ENCODE measurements at regions not wholly inside any gene's neighbourhood (a gene's known extent, or its start where the extent isn't known, plus 50 kb on each side); places are given as distances from the start of the nearest gene placed in this dataset.
A peak's percentile ranks its signal among the peaks of the same experiment; 100 is the strongest.

DNA sequence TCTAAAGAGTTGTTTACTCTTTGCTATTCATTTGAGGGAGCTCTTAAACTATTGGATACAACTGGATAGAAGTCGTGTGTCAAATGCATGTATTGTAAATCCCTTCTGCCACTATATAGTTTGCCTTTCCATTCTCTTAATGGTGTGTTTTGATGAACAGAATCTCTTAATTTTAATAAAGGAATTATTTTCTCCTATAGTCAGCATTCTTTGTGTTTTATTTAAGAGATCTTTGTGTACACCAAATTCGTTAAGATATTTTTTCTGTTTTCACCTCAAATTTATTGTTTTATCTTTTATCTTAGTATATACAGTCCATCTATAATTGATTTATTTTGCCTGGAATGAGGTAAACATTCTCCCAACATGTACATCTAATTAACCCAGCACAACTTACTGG lies 551.5 kb upstream of the AGTR1 start:
- TF ChIP-seq FOXM1 (IDR thresholded peaks at IDR 0.05; ENCODE audit: borderline replicate concordance, low read depth) (no peak), CEBPB (IDR thresholded peaks at IDR 0.05) (no peak), TEAD4 (IDR thresholded peaks at IDR 0.05) (no peak), YY1 (IDR thresholded peaks at IDR 0.05; ENCODE audit: low read depth) (no peak), TCF12 (IDR thresholded peaks at IDR 0.05; ENCODE audit: low read depth) (no peak), RAD21 (IDR thresholded peaks at IDR 0.05; ENCODE audit: low read depth) (no peak), CREB1 (IDR thresholded peaks at IDR 0.05; ENCODE audit: low read depth) (no peak), EP300 (IDR thresholded peaks at IDR 0.05; ENCODE audit: borderline replicate concordance) (no peak), NFIC (IDR thresholded peaks at IDR 0.05) (no peak), TAF1 (IDR thresholded peaks at IDR 0.05; ENCODE audit: low read depth) (no peak), REST (IDR thresholded peaks at IDR 0.05; ENCODE audit: low read depth) (no peak), ZBTB7A (IDR thresholded peaks at IDR 0.05; ENCODE audit: low read depth) (no peak), EGR1 (IDR thresholded peaks at IDR 0.05) (no peak)
- TF ChIP-seq, protein P1, sequence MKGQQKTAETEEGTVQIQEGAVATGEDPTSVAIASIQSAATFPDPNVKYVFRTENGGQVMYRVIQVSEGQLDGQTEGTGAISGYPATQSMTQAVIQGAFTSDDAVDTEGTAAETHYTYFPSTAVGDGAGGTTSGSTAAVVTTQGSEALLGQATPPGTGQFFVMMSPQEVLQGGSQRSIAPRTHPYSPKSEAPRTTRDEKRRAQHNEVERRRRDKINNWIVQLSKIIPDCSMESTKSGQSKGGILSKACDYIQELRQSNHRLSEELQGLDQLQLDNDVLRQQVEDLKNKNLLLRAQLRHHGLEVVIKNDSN (IDR thresholded peaks at IDR 0.05) = no peak
- TF ChIP-seq, protein P2, sequence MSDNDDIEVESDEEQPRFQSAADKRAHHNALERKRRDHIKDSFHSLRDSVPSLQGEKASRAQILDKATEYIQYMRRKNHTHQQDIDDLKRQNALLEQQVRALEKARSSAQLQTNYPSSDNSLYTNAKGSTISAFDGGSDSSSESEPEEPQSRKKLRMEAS (IDR thresholded peaks at IDR 0.05) = no peak

DNA sequence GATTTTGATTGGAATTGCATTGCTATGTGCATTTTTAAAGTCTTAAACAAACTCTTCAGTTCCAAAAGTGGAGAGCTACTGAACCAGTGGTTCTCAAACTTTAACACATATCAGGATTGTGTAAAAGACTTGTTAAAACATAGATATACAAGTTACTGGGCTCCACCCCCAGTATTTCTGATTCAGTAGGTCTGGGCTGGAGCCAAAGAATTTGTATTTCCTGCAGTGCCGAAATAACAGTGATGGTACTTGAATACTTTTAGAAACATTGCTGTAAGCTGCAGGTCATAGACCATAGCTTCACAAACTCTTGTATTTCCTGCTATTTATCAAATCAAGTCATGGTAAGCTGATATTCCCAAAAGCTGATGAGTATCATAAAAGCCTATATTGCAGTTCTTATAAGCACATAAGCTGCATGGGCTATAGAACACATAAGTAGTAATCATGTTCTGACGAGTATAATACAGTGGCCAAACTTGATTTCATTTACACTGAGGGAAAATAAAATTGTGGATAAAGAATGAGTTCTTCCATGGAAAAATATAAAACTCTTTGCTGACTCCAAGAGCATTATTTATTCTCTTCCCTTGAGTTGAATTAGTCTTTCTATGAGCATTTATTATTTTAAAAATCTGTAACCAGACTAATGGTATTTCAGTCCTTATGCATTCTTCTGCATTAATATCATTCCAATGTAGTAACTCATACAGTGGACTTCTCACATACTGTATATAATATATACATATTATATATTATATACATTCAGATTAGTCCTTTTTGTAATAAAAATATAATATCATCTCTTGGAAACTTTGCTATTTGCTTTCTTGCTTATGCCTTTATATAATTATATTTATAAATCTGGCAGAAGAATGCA lies 550.5 kb upstream of the AGTR1 start:
- 0 out of 2 replicates have a peak, but pooled peaks have one; percentile 26 for TF ChIP-seq TEAD4 (IDR thresholded peaks at IDR 0.05)
- peak; percentile 45; the same call in 1 of the 2 replicates for TF ChIP-seq NFIC (IDR thresholded peaks at IDR 0.05)
- no peak for TF ChIP-seq CEBPB (IDR thresholded peaks at IDR 0.05)

- TF ChIP-seq CREB1 (IDR thresholded peaks at IDR 0.05; ENCODE audit: low read depth) (no peak), CEBPB (IDR thresholded peaks at IDR 0.05) (peak; percentile 41; the same call in 1 of the 2 replicates)
These were observed 549.8 kb upstream of the AGTR1 start for GRCh38 chr3:148147903-148148302.

GRCh38 chr3:148149556-148149955 lies 548.1 kb upstream of the AGTR1 start:
- TF ChIP-seq FOXM1 (IDR thresholded peaks at IDR 0.05; ENCODE audit: borderline replicate concordance, low read depth) (no peak), EP300 (IDR thresholded peaks at IDR 0.05; ENCODE audit: borderline replicate concordance) (no peak), RAD21 (IDR thresholded peaks at IDR 0.05; ENCODE audit: low read depth) (no peak), ZBTB7A (IDR thresholded peaks at IDR 0.05; ENCODE audit: low read depth) (no peak), TEAD4 (IDR thresholded peaks at IDR 0.05) (no peak), TCF12 (IDR thresholded peaks at IDR 0.05; ENCODE audit: low read depth) (no peak), EGR1 (IDR thresholded peaks at IDR 0.05) (no peak), REST (IDR thresholded peaks at IDR 0.05; ENCODE audit: low read depth) (no peak), TAF1 (IDR thresholded peaks at IDR 0.05; ENCODE audit: low read depth) (no peak), YY1 (IDR thresholded peaks at IDR 0.05; ENCODE audit: low read depth) (no peak), NFIC (IDR thresholded peaks at IDR 0.05) (no peak), CREB1 (IDR thresholded peaks at IDR 0.05; ENCODE audit: low read depth) (no peak), CEBPB (IDR thresholded peaks at IDR 0.05) (no peak)
- TF ChIP-seq, protein P2 (IDR thresholded peaks at IDR 0.05) = no peak
- TF ChIP-seq, protein P1 (IDR thresholded peaks at IDR 0.05) = no peak

DNA sequence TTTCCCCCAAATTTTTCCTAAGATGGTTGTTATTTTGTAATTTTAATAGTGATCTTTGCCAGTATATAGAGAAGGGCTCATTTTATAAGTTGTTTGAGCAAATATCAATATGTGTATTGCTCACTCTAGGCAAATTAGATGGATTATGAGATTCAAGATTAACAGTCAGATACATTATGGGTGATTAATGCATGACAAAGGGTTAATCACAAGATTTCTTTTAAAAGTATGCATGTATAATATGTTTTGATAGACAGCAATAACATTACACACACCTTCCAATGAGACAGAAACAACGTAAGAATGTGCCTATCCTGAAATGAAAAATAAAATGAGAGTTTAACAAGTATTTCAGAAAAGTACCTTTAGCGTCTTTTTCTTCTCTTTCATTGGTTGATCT lies 547.6 kb upstream of the AGTR1 start:
- TF ChIP-seq FOXM1 (IDR thresholded peaks at IDR 0.05; ENCODE audit: borderline replicate concordance, low read depth) = no peak
- TF ChIP-seq, protein P1 (IDR thresholded peaks at IDR 0.05) = no peak
- no peak for TF ChIP-seq TEAD4 (IDR thresholded peaks at IDR 0.05)
- no peak for TF ChIP-seq CREB1 (IDR thresholded peaks at IDR 0.05; ENCODE audit: low read depth)
- no peak for TF ChIP-seq TCF12 (IDR thresholded peaks at IDR 0.05; ENCODE audit: low read depth)
- no peak for TF ChIP-seq NFIC (IDR thresholded peaks at IDR 0.05)
- TF ChIP-seq EGR1 (IDR thresholded peaks at IDR 0.05) = no peak
- TF ChIP-seq REST (IDR thresholded peaks at IDR 0.05; ENCODE audit: low read depth) = no peak
- no peak for TF ChIP-seq RAD21 (IDR thresholded peaks at IDR 0.05; ENCODE audit: low read depth)
- TF ChIP-seq ZBTB7A (IDR thresholded peaks at IDR 0.05; ENCODE audit: low read depth) = no peak
- TF ChIP-seq, protein P2 (IDR thresholded peaks at IDR 0.05) = no peak
